HG02938 (cell line): ENCODE measurements at regions not wholly inside any gene's neighbourhood (a gene's known extent, or its start where the extent isn't known, plus 50 kb on each side); places are given as distances from the start of the nearest gene placed in this dataset.

ENCODE experiments used
- ATAC-seq: cut with Tn5 transposase; IDR thresholded peaks from one replicate; pipeline ENCODE4 v1.9.1; 2021; ENCODE audit warnings: mild to moderate bottlenecking, moderate library complexity; ENCODE audit not compliant: unreplicated experiment

- ATAC-seq, result no peak
Observed at GRCh38 chr11:121946514-121946913, 169.5 kb downstream of the BLID start.

GRCh38 chr11:121944556-121945230, 171.3 kb downstream of the BLID start:
- no peak for ATAC-seq

DNA sequence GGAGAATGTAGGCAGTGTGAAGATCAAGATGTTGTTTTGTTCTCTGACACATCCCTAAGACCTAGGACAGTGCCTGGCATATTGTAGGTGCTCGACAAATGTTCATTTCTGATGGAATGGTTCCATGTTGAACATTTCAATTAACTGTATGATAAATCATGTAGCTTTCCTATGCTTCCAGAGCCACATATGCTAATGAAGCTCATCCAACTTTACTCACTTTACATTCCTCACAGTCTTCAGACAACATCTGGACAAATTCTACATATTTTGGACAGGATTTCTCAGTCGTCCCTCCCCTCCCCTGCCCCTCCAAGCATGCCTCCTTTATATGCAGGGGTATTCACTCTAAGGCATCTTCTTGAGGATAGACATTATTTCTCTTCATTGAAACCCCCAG, 177.9 kb downstream of the BLID start:
- ATAC-seq, result no peak

GRCh38 chr11:121936781-121937447, 179.1 kb downstream of the BLID start:
- no peak for ATAC-seq

- ATAC-seq, result no peak
Observed at GRCh38 chr11:121936370-121936769, 179.6 kb downstream of the BLID start.

DNA sequence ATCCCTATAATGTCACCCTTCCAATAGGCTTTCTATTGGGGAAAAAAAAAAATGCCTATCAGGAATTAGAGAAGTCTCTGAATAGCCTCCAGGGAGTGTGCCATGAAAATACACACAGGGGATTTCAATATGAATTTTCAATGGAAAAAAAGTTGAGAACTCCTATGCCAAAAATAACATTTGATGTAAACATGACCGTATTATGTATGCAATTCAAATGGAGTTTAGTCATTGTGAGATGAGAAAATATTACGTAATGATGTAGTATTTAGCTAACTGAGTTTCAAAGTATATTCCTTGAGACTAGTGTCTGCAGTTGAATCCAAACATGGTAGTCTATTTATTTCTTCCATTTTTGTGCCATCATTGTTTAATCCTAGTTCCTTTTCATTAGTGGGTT, 182.3 kb downstream of the BLID start:
- ATAC-seq, result no peak

- ATAC-seq, result no peak
Observed at GRCh38 chr11:121933294-121933693, 182.7 kb downstream of the BLID start.

- ATAC-seq, result no peak
Observed at GRCh38 chr11:121932646-121933185, 183.3 kb downstream of the BLID start.

GRCh38 chr11:121931748-121932352, 184.2 kb downstream of the BLID start:
- ATAC-seq, result no peak

- ATAC-seq, result no peak
Observed at GRCh38 chr11:121931121-121931520, 184.9 kb downstream of the BLID start.

- ATAC-seq, result no peak
Observed at GRCh38 chr11:121930004-121930965, 185.7 kb downstream of the BLID start.

GRCh38 chr11:121929581-121929980, 186.4 kb downstream of the BLID start:
- no peak for ATAC-seq

GRCh38 chr11:121928597-121929580, 187.1 kb downstream of the BLID start:
- ATAC-seq, result no peak

GRCh38 chr11:121927789-121928188, 188.2 kb downstream of the BLID start:
- no peak for ATAC-seq

GRCh38 chr11:121927097-121927785, 188.8 kb downstream of the BLID start:
- no peak for ATAC-seq

DNA sequence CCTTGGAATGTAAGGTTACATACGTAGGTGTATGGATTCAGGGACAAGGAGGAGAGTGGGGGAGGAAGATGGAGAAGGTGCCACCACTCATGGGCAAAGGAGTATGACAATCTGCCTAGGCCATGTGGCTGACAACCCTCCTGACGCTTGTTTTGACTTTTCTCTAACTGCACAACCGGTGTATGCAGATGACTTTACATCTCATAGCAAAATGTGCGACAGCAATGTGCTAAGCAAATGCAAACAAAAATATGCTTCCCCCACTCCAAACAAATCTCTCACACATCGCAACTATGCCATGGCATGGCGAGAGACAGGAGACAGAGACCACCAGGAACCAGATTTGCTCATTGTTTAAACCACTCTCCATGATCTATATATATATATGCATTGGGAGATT, 191.8 kb downstream of the BLID start:
- ATAC-seq, result no peak

- no peak for ATAC-seq
Observed at GRCh38 chr11:121917482-121917881, 198.5 kb downstream of the BLID start.

- no peak for ATAC-seq
Observed at GRCh38 chr11:121914508-121915059, 201.4 kb downstream of the BLID start.

GRCh38 chr11:121909596-121909995, 206.4 kb downstream of the BLID start:
- ATAC-seq, result no peak
